Activated CD8-positive, alpha-beta memory T cell treated with anti-CD3 and anti-CD28 coated beads, Interleukin-2, amount 50 U/mL, for 4 hours (primary cell): ENCODE measurements at regions not wholly inside any gene's neighbourhood (a gene's known extent, or its start where the extent isn't known, plus 50 kb on each side); places are given as distances from the start of the nearest gene placed in this dataset.
"Not testable (repeated sequence)": the region's sequence is repeated elsewhere in the genome, so short reads cannot be mapped to it uniquely, and the experiment has no call there.

ENCODE experiments used
- DNase-seq: peaks from one replicate; pipeline ENCODE4 v3.0.0-alpha.2; 2020

DNA sequence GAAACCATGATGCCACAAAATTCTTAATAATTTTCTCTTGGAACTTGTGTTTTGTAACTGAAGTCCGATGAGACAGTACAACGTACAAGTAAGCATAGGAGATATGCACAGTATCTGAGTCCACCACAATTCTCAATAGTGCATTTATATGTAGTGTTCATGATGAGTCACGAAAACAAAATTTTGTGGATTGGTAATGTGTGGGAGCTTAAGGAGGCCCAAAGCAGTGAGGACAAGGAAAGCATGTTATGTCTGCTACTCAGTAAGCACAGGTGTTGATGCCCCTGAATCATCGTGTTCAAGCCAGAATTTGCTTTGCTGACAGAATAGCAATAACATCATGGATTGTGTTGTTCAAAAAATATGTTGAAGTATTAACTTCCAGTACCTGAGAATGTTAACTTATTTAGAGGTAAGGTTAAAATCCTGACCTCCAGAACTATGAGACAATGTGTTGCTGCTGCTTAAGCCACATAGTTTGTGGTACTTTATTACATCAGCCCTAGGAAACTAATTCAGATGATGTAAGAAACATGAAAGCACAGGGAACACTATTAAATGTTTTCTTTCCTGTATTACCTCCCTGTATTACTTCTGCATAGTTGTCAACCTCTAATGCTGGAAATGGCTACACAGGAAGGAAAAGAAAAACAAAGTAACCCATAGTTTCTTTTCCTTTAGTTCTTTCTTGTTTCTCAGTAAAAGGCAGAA, 201.3 kb downstream of the SLITRK6 start:
- no peak for DNase-seq

DNA sequence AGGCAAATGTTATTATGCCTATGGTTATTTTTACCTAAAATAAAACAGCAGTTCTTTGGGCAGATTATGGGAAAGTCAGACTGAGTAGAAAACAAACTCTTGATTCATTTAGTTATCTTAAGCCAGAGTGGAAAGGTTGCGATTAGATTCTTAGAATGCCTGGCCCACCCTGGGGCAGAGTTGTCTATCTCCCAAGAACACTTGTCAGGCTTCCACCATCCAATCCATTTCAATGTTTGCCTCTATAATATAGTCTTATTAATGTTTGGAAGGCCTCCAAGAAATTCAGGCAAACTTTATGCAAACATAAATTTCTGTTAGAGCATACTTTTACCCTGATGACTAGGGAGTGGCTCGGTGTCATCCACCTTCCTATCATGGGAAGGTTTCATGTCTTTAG, 207.0 kb downstream of the SLITRK6 start:
- DNase-seq = no peak

DNA sequence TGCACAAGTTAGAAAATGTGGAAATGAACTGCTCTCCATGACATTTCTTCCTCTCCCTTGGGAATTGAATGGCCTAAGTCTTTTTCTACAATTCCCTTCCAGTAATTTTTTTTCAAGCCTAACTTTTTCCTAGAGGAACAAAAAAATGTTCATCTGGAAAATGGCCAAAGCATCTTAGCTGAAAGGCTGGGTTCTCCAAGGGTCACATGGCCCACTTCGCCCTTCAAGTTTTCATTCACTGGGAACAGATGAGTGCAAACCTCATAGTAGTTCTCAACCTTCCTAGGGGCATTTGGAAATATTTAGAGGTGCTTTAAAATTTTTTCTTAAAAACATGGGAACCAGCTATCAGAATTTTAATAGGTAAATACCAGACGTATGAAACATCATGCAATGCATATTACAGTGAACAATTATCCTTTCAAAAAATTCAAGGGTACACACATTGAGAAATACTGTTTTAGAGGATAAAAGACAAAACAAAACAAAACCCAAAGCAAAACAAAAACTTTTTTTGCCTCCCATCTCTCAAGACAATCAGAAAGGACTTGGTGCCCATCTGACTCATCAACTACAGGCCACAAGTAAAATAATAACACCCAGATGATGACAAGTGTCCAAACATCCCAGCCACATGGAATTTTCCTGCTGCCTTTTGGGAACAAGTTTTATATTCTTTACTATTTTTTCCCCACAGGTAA, 208.8 kb downstream of the SLITRK6 start:
- no peak for DNase-seq

DNA sequence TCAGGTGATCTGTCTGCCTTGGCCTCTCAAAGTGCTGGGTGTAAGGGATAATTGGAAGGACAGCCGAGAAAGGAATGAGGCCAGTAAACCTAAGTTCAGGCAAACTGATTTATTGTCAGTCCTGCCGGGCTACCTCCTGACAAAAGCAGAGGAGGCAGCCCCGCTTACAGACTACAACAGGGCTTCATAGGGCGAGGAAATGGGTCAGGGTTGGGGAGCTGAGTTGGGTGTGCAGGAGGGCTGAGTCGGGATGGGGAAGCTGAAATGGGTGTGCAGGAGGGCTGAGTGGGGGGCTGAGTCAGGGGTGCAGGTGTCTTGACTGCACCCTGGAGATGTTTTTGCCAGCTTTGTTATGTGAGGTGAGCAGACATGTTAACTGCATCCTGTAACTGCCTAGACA, 210.2 kb downstream of the SLITRK6 start:
- DNase-seq = no peak

DNA sequence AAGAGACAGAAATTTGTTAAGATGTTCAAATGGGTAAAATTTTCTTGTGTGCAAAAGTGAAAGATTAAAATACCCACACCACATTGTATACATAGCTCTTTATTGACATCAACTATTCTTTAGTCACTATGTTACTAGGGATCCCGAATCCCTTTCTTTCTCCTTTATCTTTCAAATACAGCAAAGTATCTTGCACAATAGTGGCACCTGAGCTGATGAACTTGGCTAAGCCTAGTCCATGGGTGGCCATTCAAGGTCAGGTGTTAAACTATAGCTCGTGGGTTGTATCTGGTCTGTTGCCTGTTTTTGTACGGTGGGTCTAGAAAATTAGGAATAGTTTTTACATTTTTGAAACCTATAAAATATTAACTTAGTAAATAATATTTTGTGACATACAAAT, 210.9 kb downstream of the SLITRK6 start:
- no peak for DNase-seq

DNA sequence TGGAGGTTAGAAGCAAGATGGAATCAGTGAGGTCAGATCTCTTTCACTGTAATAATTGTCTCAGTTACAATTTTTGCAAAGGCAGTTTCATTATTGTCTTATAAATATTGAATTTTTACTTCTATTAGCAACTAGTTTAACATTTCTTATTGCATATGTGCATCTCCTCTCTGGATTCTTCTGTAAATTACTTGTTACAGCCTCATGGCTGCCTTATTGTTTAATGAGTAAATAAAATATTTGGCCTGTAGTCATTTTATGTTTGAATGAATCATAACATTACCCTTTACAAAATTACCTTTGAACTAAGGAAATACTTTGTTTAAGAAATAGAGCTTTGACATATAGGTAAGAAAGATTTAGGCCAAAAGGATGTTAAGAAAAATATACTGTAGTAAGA, 212.4 kb downstream of the SLITRK6 start:
- no peak for DNase-seq

DNA sequence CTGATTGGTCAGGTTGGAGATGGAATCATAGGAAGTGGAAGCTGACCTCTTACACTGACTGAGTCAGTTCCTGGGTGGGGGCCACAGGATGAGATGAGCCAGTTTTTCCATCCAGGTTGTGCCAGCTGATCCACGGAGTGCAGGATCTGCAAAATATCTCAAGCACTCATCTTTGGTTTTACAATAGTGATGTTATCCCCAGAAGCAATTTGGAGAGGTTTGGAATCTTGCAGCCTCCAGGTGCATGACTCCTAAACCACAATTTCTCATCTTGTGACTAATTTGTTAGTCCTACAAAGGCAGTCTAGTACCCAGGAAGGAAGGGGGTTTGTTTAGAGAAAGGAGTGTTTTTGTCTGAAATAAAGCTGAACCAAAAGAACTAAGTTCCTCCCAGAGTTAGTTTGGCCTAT, 212.8 kb downstream of the SLITRK6 start:
- DNase-seq = no peak

DNA sequence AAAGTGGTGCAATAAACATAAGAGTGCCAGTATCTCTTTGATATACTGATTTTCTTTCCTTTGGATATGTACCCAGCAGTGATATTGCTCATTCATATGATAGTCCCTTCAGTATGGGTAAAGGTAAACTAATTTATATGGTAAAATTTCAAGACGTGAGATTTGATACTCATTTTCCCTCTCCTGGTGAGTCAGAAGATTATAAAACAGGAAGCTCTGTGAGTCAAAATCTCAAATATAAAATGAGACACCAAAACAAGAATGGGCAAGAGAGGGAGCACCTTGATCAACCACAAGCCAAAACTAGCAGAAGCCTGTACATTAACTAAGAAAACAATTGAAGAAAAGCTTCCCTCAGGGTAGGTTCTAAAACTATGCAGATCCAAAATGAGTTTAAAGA, 216.3 kb downstream of the SLITRK6 start:
- no peak for DNase-seq

DNA sequence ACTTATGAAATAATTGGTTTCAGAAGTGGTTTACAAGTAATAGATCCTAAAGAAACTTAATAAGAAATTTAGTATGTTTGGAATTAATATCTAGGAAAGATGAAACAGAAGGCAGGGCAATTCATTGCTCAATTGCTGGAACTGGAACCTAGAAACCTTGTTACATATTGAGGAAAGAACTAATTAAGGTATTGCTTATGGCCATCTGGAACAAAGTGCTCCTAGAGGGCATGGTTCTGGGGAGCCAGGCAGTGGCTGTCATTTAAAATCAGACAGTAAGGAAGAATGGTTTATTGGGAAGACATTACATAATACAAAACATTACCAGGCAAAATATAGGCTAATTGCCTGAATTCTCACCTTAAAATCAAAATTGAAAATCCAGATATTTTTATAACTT, 224.1 kb downstream of the SLITRK6 start:
- no peak for DNase-seq

DNA sequence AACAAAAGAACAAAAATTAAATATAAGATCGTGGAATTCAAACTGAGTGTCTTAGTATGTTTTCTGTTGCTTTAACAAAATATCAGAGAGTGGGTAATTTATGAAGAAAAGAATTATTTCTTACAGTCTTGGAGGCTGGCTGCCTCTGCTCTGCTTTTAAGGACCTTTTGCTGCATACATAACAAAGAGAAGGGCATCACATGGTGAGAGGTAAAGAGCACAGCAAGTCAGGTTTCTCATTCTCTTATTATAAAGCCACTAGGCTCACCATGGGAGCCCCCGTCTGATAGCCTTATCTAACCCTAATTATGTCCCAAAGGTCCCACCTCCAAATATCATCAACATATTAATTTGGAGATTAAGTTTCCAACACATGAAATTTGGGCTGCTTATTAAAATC, 231.3 kb downstream of the SLITRK6 start:
- no peak for DNase-seq

DNA sequence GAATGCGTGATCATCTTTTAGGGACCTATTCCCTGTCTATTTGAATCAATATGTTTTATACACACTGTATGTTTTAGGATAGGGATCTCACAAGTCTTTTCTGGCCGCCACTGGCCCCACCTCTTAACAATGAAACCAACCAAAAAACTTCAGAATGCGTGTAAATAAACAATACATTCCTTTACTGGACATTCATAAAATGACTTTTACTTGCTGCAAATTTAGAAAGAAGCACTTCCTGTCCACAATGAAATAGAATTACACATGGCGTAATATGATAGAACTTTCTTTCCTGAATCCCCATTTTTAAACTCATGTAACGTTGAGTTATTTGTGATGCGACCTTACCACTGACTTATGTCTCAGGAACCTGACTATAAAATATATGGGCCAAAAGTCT, 233.6 kb downstream of the SLITRK6 start:
- DNase-seq = no peak

DNA sequence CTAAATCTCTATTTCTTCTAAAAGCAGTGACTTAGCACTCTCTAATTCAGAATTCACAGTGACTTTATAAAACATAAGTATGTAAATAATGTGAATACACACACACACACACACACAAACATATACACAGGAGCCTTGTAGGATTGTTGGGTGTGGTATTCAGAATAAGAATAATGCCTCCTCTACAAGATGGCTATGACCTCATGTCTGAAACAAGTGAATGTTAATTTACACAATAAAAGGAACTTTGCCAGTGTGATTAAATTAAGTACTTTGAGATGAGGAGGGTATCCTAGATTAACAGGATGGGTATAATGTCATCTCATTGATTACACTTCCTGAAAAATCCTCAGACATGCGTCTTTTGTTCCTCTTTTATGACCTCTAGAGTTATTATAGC, 234.6 kb downstream of the SLITRK6 start:
- no peak for DNase-seq

DNA sequence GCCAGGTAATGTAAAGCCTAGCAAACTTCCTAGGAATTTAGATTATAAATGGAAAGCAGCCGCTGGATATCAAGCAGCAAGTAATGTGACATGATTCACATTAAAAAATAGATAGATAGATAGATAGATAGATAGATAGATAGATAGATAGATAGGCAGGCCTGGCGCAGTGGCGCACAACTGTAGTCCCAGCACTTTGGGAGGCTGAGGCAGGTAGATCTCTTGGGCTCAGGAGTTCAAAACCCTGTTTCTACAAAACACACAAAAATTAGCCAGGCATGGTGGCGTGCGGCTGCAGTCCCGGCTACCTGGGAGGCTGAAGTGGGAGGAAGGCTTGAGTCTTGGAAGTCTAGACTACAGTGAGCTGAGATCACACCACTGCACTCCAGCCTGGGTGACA, 236.9 kb downstream of the SLITRK6 start:
- no peak for DNase-seq

DNA sequence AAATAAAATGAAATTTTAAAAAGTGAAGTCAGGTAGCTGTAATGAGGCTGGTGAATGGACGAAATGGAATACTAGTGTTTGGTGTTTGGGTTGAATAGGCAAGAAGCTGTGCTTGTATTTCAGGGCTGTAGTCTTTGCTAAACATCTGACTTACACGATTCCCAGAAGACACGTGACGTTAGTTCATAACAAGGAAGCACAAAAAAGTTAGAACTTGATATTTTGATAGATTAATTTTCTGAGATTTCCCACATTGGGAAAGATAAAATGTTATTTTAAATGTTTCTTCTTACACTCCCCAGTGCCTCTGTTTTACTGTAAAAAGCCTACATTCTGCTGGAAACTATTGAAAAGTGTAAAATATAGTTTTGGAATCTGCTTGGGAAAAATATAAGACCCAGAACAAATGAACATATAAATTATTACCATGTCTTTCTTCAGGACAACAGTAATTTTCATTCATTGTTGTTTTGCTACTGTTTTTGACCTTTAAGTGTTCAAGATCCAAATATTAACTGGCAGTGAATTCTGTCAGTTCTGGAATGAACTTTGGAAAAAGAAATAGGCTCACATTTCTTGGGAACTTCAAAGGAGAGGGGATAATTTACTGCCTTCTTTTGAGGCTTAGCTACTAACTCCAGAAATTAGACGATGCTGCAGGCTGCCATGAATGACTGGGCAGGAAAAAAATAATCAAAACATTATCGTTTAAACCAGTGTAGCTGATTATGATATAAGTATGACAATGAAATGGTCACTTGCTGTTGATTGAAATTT, 241.3 kb downstream of the SLITRK6 start:
- DNase-seq = no peak

DNA sequence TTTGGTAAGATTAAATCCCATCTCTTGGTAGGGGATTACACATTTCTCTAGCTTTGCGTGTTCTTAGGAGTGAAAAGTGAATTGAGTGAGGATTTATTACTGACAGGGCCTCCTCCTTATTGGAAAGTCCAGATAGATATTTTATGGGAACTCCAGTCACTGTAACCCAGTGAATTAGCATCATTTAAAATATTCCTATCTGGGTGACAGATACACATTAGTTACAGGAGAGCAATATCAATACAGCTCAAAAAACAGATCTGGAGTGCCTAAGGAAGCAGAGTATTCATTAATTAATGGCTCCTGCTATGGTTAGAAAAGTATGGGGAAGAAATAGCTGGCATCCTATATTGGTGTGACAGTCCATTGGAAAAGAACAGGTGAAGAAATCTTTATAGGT, 248.2 kb downstream of the SLITRK6 start:
- DNase-seq = no peak

DNA sequence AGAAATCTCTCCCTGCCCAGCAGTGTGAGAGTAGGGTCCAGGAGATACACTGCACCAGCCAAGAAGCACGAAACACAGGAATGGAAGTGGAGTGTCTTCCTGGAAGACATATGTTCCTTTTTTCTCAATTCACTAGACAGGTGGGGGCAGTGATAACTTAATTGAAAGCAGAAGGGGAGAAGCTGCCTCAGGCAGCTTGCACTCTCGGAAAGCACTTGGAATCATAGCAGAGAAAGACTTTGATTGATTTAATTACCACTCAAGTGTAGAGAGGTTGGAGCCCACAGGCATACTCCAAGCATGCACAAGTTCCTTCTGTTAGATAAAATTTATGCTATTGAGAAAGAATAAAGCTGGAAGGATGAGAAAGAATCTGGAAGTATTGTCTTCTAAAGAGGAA, 249.4 kb downstream of the SLITRK6 start:
- no peak for DNase-seq

DNA sequence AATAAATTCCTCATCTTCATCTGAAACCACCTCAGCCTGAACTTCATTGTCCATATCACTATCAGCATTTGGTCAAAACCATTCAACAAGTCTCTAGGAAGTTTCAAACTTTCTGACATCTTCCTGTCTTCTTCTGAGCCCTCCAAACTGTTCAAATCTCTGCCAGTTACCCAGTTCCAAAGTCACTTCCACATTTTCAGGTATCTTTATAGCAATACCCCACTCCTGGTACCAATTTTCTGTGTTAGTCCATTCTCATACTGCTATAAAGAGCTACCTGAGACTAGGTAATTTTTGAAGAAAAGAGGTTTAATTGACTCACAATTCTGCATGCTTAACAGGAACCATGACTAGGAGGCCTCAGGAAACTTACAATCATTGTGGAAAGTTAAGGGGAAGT, 250.4 kb downstream of the SLITRK6 start:
- not testable (repeated sequence) for DNase-seq

DNA sequence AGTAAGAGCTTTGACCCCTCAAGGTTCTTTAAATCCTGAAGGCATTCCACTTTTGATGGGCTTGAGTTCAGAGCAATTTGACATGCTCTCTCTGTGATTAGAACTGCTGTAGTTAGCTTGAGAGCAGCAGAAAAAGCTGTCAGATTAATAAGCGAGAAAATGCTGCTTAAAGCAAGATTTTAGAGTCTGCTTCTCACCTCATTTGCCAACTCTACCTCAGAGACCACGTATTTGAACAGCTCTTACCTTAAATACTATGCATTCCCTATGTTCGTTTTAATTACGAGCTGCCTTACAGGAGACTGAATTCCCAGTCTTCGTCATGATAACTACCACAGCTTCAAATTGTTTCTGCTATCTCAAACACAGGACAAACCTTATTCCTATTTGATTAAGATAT, 253.4 kb downstream of the SLITRK6 start:
- no peak for DNase-seq

DNA sequence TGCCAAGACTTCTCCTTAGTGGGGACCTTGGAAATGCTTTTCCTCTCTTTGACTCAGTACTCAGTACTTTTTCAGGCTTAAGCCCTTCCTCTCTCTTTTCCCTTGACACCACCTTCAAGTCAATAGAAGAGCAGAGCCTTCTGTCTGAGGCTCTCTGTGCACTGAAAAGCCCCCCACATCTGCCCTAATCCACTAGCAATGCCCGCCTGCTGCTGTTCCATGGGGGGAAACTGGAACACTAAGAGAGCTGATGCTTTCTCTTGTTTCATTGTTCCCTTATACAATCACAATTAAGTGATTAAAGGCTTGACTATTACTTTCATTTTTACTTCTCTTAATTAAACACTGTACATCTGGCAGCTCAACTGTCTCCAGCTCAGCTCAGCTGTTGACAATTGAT, 254.5 kb downstream of the SLITRK6 start:
- no peak for DNase-seq

DNA sequence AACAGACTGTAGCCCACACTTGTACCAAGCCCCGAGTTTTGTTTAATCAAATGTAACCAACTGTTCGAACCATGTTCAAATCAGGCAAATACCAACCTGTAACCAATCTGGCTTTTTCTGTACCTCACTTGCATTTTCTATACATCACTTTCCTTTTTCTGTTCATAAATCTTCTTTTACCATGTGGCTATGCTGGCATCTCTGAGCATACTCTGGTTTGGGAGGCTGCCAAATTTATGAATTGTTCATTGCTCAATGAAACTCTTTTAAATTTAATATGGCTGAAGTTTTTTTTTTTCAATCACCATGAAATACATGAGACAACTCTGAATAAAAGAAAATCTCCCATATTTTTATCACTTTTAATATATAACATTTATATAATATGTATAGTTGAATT, 256.1 kb downstream of the SLITRK6 start:
- no peak for DNase-seq

DNA sequence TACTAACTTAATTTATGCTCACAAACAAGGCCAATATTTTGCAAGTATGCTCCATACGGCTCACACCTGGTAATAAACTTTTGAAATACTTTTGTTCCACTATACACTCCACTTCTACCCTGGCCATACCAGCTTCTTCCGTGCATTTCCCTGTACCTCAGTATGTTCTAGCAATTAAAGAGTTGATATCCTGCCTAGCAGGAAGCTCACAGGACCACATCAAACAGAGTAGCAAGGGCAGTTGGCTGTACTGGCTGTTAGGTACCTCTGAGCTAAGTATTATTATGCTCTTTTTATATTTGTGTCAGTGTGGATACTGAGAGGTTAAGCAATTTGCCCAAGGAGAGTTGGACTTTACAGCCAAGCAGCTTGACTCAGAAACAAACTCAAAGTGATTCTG, 257.7 kb downstream of the SLITRK6 start:
- DNase-seq = no peak

DNA sequence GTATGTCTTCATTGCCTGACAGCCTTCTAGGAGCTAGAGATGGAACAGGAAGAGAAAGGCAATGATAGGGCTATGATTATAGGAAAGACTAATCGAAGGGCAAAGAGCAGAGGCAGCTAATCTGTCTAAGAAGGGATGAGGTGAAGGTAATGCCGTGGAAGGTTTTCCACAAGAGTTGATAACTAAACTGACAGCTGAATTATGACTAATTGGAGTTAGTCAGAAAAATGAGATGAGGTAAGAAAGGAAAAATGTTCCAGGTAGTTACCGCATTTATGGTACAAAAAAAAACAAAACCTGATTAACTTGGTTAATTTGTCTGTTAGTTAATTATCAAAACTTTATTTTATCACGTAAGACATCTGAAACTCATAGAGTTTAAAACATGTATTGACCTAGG, 260.3 kb downstream of the SLITRK6 start:
- DNase-seq = no peak

DNA sequence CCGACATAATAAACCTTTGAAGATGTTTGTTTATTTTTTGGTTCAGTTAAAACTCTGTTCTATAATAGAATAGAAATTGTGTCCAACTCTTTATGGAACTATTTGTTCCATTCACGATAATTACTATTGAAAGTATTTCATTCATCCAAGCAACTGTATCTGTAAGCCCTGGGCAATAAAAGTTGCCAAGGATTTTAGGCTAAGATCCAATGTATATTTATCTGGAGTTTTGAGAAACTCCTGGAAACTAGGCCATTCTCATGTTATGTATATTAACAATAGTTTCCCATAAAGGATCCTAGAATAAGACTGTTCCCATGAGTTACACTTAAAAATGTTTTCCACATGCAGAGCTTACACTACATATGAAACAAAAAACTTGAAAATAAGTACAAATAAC, 261.6 kb downstream of the SLITRK6 start:
- no peak for DNase-seq

DNA sequence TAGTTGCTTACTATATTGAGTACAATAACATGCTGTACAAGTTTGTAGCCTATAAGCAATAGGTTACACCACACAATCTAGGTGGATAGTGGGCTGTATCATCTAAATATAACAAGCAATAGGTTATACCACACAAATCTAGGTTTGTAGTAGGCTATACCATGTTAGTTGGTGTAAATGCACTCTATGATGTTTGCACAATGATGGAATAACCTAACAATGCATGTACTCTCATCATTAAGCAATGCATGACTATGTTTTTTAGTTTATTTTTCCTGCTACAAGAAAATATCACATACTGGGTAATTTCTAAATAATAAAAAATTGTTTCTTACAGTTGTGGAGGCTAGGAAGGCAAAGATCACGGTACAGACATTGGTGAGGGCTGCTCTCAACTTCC, 262.5 kb downstream of the SLITRK6 start:
- DNase-seq = no peak
